Hippocampal formation (tissue), 2 donors: ENCODE measurements at regions not wholly inside any gene's neighbourhood (a gene's known extent, or its start where the extent isn't known, plus 50 kb on each side); places are given as distances from the start of the nearest gene placed in this dataset.

ENCODE experiments used
- DNase-seq, 2 donors: peaks; one replicate each; lab custom pipeline; 2025; lab: John Stamatoyannopoulos, UW

DNA sequence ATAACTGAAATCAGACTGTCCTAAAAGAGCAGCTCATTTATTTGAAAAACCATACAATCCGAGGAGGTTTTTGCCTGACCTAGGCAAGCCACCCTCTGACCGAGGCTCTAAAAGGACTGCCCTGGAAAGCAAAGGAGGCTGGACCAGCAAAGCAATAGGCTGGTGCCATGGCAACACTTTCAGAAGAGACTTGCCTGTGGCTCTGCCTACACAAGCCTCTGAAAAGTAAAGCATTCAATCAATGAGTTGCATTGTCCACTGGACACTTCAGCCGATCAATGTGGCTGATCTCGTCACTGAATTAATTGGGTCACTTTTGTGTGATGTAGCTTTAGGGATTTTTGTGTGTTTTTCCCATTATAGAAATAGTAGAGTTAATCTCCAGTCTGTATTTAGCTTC lies 99.1 kb upstream of the SEMA6D start:
- no peak for DNase-seq

DNA sequence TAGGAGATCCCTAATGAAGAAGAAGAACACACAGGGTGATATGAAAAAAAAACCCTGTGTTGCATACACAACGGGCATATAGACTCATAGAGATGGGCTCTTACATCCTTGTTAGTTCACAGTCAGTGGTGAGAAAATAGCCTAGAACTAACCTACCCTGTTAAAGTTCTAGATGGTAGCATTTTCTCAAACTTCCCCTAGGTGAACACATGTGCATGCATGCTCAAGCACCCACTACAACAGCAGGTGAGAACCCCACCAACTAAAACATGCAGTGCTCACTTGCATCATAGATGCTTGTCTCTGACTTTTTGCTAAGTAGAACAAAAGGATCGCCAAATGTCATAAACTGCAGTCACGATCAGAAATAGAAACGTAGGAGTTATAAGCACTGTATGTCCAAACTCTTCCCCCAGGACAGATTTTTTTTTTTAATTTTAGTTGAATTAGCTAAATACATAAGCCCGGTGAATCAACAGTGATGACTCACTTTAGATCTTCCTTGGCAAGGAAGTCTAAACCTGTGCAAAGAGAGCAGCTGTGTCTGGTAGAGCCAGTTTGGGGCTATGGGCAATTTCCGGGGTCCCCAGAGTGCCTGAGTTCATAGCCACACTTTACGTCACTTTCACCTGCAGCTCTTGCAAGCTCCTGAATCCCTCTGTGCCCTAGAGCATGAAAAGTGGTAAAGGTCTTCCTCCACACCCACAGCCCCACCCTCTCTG lies 96.2 kb upstream of the SEMA6D start:
- DNase-seq: peak in 1 of 2 donors; percentile 12

DNA sequence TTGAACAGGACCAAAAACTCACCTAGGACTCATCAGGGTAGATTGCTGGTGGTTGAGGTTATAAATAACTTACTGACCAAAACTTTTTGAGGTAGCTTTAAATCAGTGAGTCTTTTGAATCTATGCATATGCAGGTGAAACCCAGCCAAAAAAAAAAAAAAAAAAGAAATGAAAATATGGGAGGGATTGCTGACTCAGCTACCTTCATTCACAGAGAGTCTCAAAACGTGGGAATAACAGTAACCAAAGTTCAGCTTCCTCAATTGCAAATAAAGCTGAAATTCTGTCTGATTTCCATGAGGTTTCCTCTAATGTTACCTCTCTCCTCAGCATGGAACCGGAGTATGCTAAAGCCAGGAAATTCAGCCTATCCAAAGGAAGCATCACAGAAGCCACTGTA lies 95.2 kb upstream of the SEMA6D start:
- DNase-seq: no peak

DNA sequence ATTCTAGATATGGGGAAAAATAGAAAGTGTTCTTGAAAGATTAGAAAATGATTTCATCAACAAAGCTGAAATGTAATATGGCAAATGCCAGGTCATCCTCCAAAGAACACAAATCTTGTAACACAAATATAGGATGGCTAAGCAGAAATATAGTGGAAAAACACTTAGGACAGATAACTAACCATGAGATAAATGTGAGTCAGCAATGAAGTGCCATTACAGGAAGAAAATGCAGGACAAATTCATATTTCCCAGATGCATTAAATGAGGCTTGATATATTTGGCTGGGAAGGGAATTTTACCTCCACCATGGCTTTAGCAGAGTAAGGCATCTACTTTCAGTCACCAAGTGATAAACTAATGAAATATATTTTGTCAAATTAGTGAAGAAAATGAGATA lies 92.8 kb upstream of the SEMA6D start:
- no peak for DNase-seq

DNA sequence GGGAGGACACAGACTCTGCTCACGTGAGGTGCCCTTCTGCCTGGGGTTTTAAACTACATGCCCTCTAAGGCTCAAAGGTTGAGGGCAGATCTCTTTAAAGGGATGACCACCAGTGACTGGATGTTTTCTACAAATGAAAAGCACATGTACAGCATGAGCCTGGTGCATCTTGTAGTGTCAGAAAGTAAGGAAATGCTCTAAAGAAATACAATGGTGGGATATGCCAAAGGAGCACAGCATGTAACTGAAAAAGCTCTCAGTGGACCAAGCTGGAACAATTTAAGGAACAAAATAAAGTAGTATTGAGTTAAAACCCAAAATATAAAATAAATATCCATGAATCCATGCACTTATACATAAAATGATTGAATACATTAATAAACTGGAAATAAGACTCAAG lies 78.3 kb upstream of the SEMA6D start:
- no peak for DNase-seq

DNA sequence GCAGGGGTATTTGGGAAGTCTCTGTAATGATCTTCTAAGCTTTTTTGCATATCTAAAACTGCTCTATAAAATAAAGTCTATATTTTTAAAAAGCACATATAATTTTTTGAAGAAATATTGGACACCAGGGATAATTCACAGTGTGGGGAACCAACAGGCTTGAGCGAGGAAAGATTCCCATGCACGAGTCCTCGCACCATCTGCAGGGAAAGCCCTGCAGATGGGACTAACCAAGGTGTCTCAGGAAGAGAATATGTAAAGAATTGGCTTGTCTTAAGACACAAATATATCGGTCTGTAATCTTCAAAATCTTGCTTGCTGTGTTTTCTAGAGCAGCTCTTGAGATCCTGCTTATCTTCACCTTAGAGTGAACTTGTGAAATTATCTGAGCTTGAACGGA lies 77.2 kb upstream of the SEMA6D start:
- DNase-seq: no peak

DNA sequence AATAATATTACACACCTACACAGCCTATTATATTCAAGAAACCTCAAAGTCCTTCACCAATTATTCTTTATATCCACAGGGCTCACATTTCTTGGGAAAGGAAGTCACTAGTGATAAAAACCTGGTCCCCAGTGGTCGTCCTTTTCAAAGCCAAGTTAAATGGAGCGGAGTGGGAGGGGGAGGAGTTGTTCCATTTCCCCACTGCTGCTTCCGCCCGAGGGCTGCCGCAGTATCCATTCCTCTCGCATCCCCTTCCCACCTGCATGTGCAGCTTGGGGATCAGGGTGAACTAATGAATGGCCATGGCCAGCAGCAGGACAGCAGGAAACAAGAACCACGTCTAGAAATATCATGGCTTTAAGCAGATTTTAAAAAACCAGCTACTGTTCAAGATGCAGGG lies 76.4 kb upstream of the SEMA6D start:
- no peak for DNase-seq

DNA sequence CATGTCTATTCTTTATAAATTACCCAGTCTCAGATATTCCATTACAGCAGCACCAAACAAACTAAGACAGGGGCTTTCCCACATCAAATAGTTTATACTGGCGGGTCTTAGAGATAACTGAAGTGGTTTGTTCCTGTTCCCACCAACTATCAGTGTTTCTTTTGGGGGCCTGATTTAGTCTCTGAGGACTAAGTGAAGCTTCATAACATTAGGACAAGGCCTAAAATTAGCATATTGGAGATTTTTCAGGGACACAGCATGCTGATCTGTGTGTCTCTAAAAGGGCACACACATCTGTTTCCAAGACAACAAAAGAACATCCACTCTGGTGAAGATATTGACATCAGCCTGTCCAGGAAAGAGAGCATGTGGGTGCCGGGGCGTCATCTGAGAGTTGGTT lies 72.6 kb upstream of the SEMA6D start:
- DNase-seq: no peak

DNA sequence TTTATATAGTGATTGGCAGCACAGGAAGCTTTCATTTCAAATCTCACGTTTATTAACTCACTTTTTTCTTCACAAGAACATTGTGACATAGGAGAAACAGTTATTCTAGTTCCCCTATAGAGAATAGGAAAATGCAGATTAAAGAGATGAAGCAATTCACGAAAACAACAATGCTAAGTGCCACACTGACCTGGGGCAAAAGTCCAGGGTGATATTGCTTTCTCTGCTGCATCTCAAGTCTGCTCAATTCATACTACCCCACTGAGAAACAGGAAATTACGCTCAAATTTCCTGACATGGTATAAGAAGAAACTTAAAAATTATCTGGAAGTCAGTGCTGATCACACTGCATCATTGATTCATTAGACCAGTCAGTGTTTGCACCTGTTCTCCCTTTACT lies 66.7 kb upstream of the SEMA6D start:
- no peak for DNase-seq

DNA sequence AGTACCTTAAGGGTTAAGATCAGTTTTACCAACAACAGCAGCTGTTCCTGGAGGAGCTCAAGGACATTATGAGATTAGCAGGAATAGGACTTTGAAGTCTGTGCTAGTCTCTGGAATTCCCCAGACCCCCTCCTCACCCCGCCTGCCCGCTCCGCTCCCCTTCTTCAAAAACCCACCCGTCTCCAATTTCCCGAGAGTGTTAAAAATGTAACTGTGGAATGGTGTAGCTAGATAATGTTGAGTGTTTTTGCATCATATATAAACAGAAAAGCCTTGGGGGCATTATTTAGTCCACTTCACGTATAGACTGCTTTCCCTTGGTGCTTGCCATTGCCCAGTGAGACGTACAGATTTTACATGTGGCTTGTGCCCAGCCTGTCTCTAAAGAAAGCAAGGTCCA lies 65.0 kb upstream of the SEMA6D start:
- DNase-seq: no peak

DNA sequence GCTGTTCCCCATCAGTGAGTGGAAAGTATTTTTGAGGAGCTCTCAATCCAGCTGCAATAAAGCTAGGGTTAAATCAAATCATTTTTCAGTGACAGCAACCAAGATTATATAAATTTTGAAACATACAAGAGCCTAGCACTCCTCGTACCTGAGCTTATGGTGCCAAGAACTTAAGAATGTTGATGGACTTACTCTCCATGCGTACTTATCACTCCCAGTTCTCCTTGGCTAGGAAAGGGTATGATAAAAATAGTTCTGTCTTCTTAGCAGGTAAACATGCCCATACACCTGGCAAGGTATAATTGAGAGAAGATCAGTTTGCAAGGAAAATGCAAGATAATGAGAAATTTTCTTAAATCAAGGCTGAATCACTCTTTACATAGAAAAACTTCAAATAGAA lies 64.5 kb upstream of the SEMA6D start:
- DNase-seq: no peak

DNA sequence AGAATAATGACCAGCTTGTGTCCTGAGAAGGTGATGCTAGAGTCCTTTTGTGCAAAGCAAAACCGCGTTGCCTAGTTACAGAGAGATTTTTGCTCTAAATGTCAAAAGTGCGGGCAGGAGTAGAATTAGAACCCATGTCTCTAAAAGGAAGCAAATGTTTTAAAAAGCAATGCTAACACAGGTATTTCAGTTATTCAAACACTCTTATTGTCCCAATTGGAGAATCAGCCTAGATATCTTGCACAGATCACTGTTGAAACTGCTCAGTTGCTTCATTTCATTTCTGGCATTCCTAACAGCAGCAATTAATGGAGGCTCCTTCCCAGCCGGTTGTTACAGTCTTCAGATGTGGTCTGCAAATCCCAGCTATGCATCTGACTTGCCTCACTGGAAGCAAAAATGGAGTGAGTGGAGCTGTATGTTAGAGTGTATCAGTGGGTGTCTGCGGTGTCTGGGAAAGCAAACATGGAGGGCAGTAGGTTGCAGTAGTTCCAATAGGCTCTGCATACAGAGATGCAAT lies 55.6 kb upstream of the SEMA6D start:
- no peak for DNase-seq

DNA sequence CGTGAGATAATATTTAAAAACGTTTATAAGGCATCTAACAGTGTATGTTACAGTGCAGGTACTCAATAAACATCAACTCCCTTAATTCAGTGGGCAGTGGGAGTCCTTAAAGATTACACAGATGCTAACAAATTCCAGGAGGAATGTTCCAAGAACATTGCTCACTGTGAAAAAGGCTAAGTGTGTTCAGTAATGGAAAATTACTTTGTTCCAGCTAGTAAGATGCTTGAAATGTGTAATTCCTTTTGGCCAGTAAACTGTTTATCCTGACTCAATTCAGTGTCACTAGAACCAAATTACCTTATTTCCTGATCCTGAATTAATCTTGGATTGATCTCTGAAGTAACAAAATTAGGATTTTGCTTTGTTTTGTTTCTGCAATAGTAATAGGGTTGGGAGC lies 54.2 kb upstream of the SEMA6D start:
- no peak for DNase-seq
